Effector memory CD8-positive, alpha-beta T cell (primary cell): ENCODE measurements at regions not wholly inside any gene's neighbourhood (a gene's known extent, or its start where the extent isn't known, plus 50 kb on each side); places are given as distances from the start of the nearest gene placed in this dataset.
A peak's percentile ranks its signal among the peaks of the same experiment; 100 is the strongest.

ENCODE experiments used
- ATAC-seq: fragments of 150-1000 bp; cut with Tn5 transposase; replicated peaks from 2 replicates; pipeline ENCODE4 v1.10.0; 2021; ENCODE audit warnings: mild to moderate bottlenecking, moderate library complexity
- DNase-seq, 3 experiments: peaks; one replicate each; pipeline ENCODE4 v3.0.0; 2021
- H3K27ac Mint-ChIP-seq, 2 donors: one replicate each; pipeline ENCODE4 v1.8.0; 2022; ENCODE audit warnings: mild to moderate bottlenecking in 2 of 2, mixed read lengths in 2 of 2, moderate library complexity in 2 of 2
- H3K27me3 Mint-ChIP-seq, 2 donors: one replicate each; pipeline ENCODE4 v1.8.0; 2022; ENCODE audit warnings: mixed read lengths in 2 of 2
- H3K36me3 Mint-ChIP-seq: one replicate; pipeline ENCODE4 v1.8.0; 2022; ENCODE audit warnings: mild to moderate bottlenecking, moderate library complexity, mixed read lengths; ENCODE audit not compliant: insufficient read depth
- H3K4me1 Mint-ChIP-seq, 2 donors: one replicate each; pipeline ENCODE4 v1.8.0; 2022; ENCODE audit warnings: low read depth in 2 of 2, mixed read lengths in 2 of 2
- H3K4me3 Mint-ChIP-seq, 2 donors: one replicate each; pipeline ENCODE4 v1.8.0; 2022; ENCODE audit warnings: mild to moderate bottlenecking in 2 of 2, mixed read lengths in 2 of 2, moderate library complexity in 2 of 2
- H3K9me3 Mint-ChIP-seq, 2 donors: one replicate each; pipeline ENCODE4 v1.8.0; 2022; ENCODE audit warnings: mixed read lengths in 2 of 2

- Mint-ChIP-seq H3K9me3 (no peaks in the 10 kb centered on the region), H3K4me3 (no peak overlapping the region), H3K36me3 (no peaks in the 10 kb centered on the region), H3K4me1 (no peaks in the 10 kb centered on the region), H3K27me3 (no peaks in the 10 kb centered on the region), H3K27ac (peak overlapping the region in 1 of 2 donors; percentile 44)
- no peak for DNase-seq
- ATAC-seq: no peak
Measured at GRCh38 chr7:4613846-4614548, 68.1 kb upstream of the FOXK1 start.

GRCh38 chr7:4616116-4616515 is 66.0 kb upstream of the FOXK1 start:
- H3K27ac Mint-ChIP-seq: no peak overlapping the region
- no peaks in the 10 kb centered on the region for H3K4me1 Mint-ChIP-seq
- H3K4me3 Mint-ChIP-seq: no peak overlapping the region
- no peaks in the 10 kb centered on the region for H3K9me3 Mint-ChIP-seq
- DNase-seq (no peak), ATAC-seq (no peak)
- no peaks in the 10 kb centered on the region for H3K36me3 Mint-ChIP-seq
- H3K27me3 Mint-ChIP-seq: no peaks in the 10 kb centered on the region

DNA sequence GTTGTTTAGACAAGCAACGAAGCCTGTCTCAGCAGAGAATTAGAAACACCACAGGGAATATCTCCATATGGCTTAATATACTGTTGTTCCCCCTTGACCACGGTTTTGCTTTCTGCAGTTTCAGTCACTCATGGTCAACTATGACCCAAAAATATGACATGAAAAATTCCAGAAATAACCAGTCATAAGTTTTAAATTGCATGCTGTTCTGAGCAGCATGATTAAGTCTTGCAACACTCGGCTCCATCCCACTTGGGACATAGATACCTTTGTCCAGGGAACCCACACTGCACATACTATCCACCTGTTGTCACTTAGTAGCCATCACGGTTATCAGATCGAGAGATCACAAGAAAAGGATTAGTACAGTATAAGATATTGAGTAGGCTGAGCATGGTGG is 60.7 kb upstream of the FOXK1 start:
- no peak overlapping the region for H3K27ac Mint-ChIP-seq
- no peaks in the 10 kb centered on the region for H3K4me1 Mint-ChIP-seq
- no peaks in the 10 kb centered on the region for H3K36me3 Mint-ChIP-seq
- no peaks in the 10 kb centered on the region for H3K9me3 Mint-ChIP-seq
- H3K27me3 Mint-ChIP-seq: peaks cover 0 to 11% of the 10 kb centered on the region in 2 donors
- H3K4me3 Mint-ChIP-seq: no peak overlapping the region
- no peak for ATAC-seq
- DNase-seq: no peak

DNA sequence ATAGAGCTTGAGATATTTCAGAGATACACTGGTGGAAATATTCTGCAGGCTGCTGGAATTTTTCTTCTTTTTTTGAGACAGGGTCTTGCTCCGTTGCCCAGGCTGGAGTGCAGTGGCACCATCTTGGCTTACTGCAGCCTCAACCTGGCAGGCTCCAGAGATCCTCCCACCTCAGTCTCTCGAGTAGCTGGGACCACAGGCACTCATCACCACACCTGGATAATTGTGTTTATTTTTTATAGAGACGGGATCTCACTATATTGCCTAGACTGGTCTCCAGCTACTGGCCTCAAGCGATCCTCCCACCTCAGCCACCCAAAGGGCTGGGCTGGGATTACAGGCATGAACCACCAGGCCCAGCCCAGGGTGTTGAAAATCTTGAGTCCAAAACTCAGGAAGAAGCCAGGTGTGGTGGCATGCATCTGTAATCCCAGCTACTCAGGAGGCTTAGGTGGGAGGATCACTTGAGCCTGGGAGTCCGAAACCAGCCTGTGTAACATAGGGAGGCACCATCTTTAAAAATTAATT is 55.7 kb upstream of the FOXK1 start:
- ATAC-seq (no peak), DNase-seq (no peak)
- no peaks in the 10 kb centered on the region for H3K36me3 Mint-ChIP-seq
- no peak overlapping the region for H3K27ac Mint-ChIP-seq
- H3K4me1 Mint-ChIP-seq: no peaks in the 10 kb centered on the region
- peaks cover 2 to 23% of the 10 kb centered on the region in 2 donors for H3K27me3 Mint-ChIP-seq
- no peak overlapping the region for H3K4me3 Mint-ChIP-seq
- H3K9me3 Mint-ChIP-seq: no peaks in the 10 kb centered on the region

DNA sequence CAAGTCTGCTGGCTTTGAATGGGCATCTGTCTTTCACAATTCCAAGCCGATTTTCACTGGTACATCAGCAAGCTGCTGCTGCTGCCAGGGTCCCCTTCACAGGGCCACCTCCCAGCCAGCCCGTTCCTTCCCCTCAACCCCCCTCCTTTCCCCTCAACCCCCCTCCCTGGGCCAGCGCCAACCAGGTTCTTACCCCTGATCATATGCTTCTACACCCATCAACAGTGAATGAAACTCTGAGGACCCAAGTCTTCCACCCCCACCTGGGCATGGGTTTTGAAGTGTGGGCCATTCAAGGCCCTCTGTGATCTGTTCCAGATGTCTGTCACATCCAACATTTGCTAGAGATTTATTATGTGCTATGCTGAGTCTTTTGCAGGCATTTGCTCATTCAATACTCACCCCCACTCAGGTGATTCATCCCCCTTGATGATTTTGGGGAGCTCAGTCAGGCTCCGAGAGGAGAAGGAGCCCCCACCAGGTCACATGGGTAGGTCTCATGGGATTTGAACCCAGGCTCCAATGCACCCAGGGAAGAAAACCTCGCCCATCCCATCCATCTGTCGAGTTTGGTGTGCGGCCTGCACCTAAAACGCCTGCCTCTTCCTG is 52.7 kb upstream of the FOXK1 start:
- H3K27me3 Mint-ChIP-seq: peaks cover 8 to 36% of the 10 kb centered on the region in 2 donors
- H3K27ac Mint-ChIP-seq: no peak overlapping the region
- DNase-seq (no peak), ATAC-seq (no peak)
- H3K36me3 Mint-ChIP-seq: no peaks in the 10 kb centered on the region
- no peak overlapping the region for H3K4me3 Mint-ChIP-seq
- no peaks in the 10 kb centered on the region for H3K4me1 Mint-ChIP-seq
- H3K9me3 Mint-ChIP-seq: no peaks in the 10 kb centered on the region

DNA sequence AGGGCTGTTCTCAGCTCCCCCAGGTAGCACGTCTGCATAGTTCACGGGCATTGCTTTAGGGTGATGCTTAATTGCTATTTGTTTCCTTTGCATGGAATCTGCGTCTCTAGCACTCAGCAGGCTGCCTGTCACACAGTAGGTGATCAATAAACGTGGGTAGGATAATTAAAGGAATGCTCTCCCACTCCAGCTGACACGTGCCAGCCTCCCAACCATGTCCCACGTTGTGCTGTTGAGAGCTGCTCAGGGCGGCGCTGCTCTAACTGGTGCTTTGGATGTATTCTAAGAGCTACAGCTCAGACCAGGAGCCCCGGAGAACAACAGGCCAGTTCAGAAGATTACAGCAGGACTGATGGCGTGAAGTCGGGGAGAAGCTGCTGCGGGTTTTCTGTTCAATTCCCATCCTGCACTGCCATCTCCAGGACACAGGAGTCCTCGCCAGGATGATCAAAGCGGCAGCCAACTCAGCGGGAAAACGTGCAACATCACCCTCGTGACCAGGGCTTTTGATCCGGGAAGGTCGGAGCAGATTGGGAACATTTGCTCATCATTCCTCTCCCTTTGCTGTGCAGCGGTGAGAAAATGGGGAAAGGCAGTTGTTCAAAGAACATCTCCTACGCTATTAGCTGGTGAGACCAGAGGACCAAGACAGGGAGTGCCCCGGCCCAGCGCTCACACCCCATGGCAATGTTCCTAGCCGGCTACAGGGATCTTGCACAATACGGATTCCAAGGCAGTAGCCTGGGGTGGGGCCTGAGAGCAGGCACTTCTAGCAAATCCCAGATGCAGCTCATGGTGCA is 50.5 kb upstream of the FOXK1 start:
- ATAC-seq: no peak
- Mint-ChIP-seq H3K27me3 (peaks cover 8 to 29% of the 10 kb centered on the region in 2 donors), H3K9me3 (no peaks in the 10 kb centered on the region), H3K36me3 (no peaks in the 10 kb centered on the region), H3K4me1 (no peaks in the 10 kb centered on the region), H3K4me3 (no peak overlapping the region), H3K27ac (peak overlapping the region in 1 of 2 donors; percentile 23)
- DNase-seq: no peak
